ENCODE measurements at regions not wholly inside any gene's neighbourhood (a gene's known extent, or its start where the extent isn't known, plus 50 kb on each side); places are given as distances from the start of the nearest gene placed in this dataset.

DNA sequence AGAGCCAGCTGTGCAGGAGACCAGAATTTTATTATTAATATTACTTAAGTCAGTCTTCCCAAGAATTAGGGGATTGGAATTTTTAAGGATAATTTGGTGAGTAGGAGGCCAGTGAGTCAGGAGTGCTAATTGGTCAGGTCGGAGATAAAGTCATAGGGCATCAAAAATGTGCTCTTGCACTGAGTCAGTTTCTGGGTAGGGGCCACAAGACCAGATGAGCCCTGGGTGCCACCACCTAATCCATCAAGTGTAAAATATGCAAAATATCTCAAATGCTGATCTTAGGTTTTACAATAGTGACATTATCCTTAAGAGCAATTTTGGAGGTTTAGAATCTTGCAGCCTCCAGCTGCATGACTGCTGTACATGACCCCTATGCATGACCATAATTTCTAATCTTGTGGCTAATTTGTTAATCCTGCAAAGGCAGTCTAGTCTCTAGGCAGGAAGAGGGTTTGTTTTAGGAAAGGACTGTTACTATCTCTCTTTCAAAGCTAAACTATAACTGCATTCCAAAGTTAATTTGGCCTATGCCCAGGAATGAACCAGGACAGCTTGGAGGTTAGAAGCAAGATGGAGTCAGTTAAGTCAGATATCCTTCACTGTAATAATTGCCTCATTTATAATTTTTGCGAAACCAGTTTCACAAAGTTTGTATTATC, 215.9 kb downstream of the RNF152 start:
- no peaks in the 10 kb centered on the region for H3K36me3 Mint-ChIP-seq
- Histone ChIP-seq H3K4me3 (ENCODE audit: control insufficient read depth in 1 of 2, extremely low read depth in 1 of 2, low read length in 1 of 2) (no peak overlapping the region), H3K4me1 (ENCODE audit: control insufficient read depth in 1 of 2, extremely low read depth in 1 of 2, insufficient read depth in 2 of 2, low read length in 2 of 2) (no peaks in the 10 kb centered on the region), H3K27ac (ENCODE audit: low read length) (no peak overlapping the region), H3K9me3 (peaks cover 3% of the 10 kb centered on the region), H3K36me3 (ENCODE audit: control insufficient read depth in 2 of 2, extremely low read depth in 1 of 2, insufficient read depth in 1 of 2, low read length in 1 of 2) (no peaks in the 10 kb centered on the region), H3K27me3 (replicated peaks in 1 of 2; ENCODE audit: control insufficient read depth in 2 of 2, extremely low read depth in 1 of 2, insufficient read depth in 2 of 2, low read length in 1 of 2) (peaks cover 0 to 2% of the 10 kb centered on the region in 2 experiments)
- H3K4me3 Mint-ChIP-seq, result no peak overlapping the region
- ATAC-seq (replicated peaks in 1 of 4), result no peak
- ChIA-PET POLR2A (no interaction called here), CTCF (no interaction called here)
- H3K9me3 Mint-ChIP-seq, result peaks cover 6 to 18% (median 12%) of the 10 kb centered on the region in 3 donors
- 20% methylated on average over 1 of the region's 2 CpGs for WGBS (ENCODE audit: insufficient coverage)
- no peak overlapping the region for H3K27ac Mint-ChIP-seq
- DNase-seq, result no peak
- no peaks in the 10 kb centered on the region for H3K4me1 Mint-ChIP-seq
- peaks cover 4 to 14% of the 10 kb centered on the region in 2 donors for H3K27me3 Mint-ChIP-seq

- H3K4me1 ChIP-seq (ENCODE audit: control insufficient read depth in 1 of 2, extremely low read depth in 1 of 2, insufficient read depth in 2 of 2, low read length in 2 of 2), result no peaks in the 10 kb centered on the region
- no peaks in the 10 kb centered on the region for H3K36me3 Mint-ChIP-seq
- no peak for ATAC-seq (replicated peaks in 1 of 4)
Measured at GRCh38 chr18:61669320-61669719, 223.5 kb downstream of the RNF152 start.

GRCh38 chr18:61666876-61667590, 225.8 kb downstream of the RNF152 start:
- H3K4me3 Mint-ChIP-seq, result no peak overlapping the region
- Histone ChIP-seq H3K4me3 (ENCODE audit: control insufficient read depth in 1 of 2, extremely low read depth in 1 of 2, low read length in 1 of 2) (no peak overlapping the region), H3K36me3 (ENCODE audit: control insufficient read depth in 2 of 2, extremely low read depth in 1 of 2, insufficient read depth in 1 of 2, low read length in 1 of 2) (no peaks in the 10 kb centered on the region), H3K9me3 (no peaks in the 10 kb centered on the region), H3K27me3 (replicated peaks in 1 of 2; ENCODE audit: control insufficient read depth in 2 of 2, extremely low read depth in 1 of 2, insufficient read depth in 2 of 2, low read length in 1 of 2) (no peaks in the 10 kb centered on the region), H3K4me1 (ENCODE audit: control insufficient read depth in 1 of 2, extremely low read depth in 1 of 2, insufficient read depth in 2 of 2, low read length in 2 of 2) (no peaks in the 10 kb centered on the region), H3K27ac (ENCODE audit: low read length) (no peak overlapping the region)
- no peak overlapping the region for H3K27ac Mint-ChIP-seq
- H3K27me3 Mint-ChIP-seq, result peaks cover 0 to 3% of the 10 kb centered on the region in 2 donors
- DNase-seq, result no peak
- WGBS (ENCODE audit: insufficient coverage), result 81% methylated on average over 2 of the region's 2 CpGs
- no peaks in the 10 kb centered on the region for H3K36me3 Mint-ChIP-seq
- no peaks in the 10 kb centered on the region for H3K4me1 Mint-ChIP-seq
- peaks cover 5 to 8% (median 6%) of the 10 kb centered on the region in 3 donors for H3K9me3 Mint-ChIP-seq
- ChIA-PET POLR2A (no interaction called here), CTCF (interaction anchor here in 1 of 2 donors (0.6 kb wide), 1 partner anchor 87 kb away, joined by 4 read pairs; no protein-coding TSS in a partner anchor)
- no peak for ATAC-seq (replicated peaks in 1 of 4)

More at GRCh38 chr18:61669320-61669719, 223.5 kb downstream of the RNF152 start:
- no CpG with 5 or more reads among the region's 1 CpG for WGBS (ENCODE audit: insufficient coverage)
- ChIA-PET POLR2A (no interaction called here), CTCF (no interaction called here)
- Histone ChIP-seq H3K27ac (ENCODE audit: low read length) (no peak overlapping the region), H3K9me3 (no peaks in the 10 kb centered on the region), H3K4me3 (ENCODE audit: control insufficient read depth in 1 of 2, extremely low read depth in 1 of 2, low read length in 1 of 2) (no peak overlapping the region), H3K36me3 (ENCODE audit: control insufficient read depth in 2 of 2, extremely low read depth in 1 of 2, insufficient read depth in 1 of 2, low read length in 1 of 2) (no peaks in the 10 kb centered on the region), H3K27me3 (replicated peaks in 1 of 2; ENCODE audit: control insufficient read depth in 2 of 2, extremely low read depth in 1 of 2, insufficient read depth in 2 of 2, low read length in 1 of 2) (no peaks in the 10 kb centered on the region)
- Mint-ChIP-seq H3K27me3 (peaks cover 4 to 11% of the 10 kb centered on the region in 2 donors), H3K4me1 (no peaks in the 10 kb centered on the region), H3K9me3 (no peaks in the 10 kb centered on the region), H3K27ac (no peak overlapping the region), H3K4me3 (no peak overlapping the region)
- no peak for DNase-seq

- H3K27ac ChIP-seq (ENCODE audit: low read length), result no peak overlapping the region
- H3K36me3 ChIP-seq (ENCODE audit: control insufficient read depth in 2 of 2, extremely low read depth in 1 of 2, insufficient read depth in 1 of 2, low read length in 1 of 2), result no peaks in the 10 kb centered on the region
- ATAC-seq (replicated peaks in 1 of 4) (no peak), DNase-seq (no peak)
- no peaks in the 10 kb centered on the region for H3K27me3 ChIP-seq (replicated peaks in 1 of 2; ENCODE audit: control insufficient read depth in 2 of 2, extremely low read depth in 1 of 2, insufficient read depth in 2 of 2, low read length in 1 of 2)
- no peak overlapping the region for H3K4me3 Mint-ChIP-seq
- POLR2A ChIA-PET, result no interaction called here
- H3K27me3 Mint-ChIP-seq, result peaks cover 2 to 12% of the 10 kb centered on the region in 2 donors
- H3K4me1 Mint-ChIP-seq, result no peaks in the 10 kb centered on the region
- no peak overlapping the region for H3K4me3 ChIP-seq (ENCODE audit: control insufficient read depth in 1 of 2, extremely low read depth in 1 of 2, low read length in 1 of 2)
- peaks cover 5 to 10% (median 10%) of the 10 kb centered on the region in 3 donors for H3K9me3 Mint-ChIP-seq
- 93% methylated on average over 4 of the region's 6 CpGs for WGBS (ENCODE audit: insufficient coverage)
- no peaks in the 10 kb centered on the region for H3K36me3 Mint-ChIP-seq
- no peak overlapping the region for H3K27ac Mint-ChIP-seq
- H3K9me3 ChIP-seq, result no peaks in the 10 kb centered on the region
- CTCF ChIA-PET, result no interaction called here
- no peaks in the 10 kb centered on the region for H3K4me1 ChIP-seq (ENCODE audit: control insufficient read depth in 1 of 2, extremely low read depth in 1 of 2, insufficient read depth in 2 of 2, low read length in 2 of 2)
Measured at GRCh38 chr18:61664419-61665084, 228.3 kb downstream of the RNF152 start.

- DNase-seq, result no peak
- Mint-ChIP-seq H3K27ac (no peak overlapping the region), H3K4me3 (no peak overlapping the region), H3K36me3 (no peaks in the 10 kb centered on the region), H3K9me3 (peaks cover 5 to 10% (median 10%) of the 10 kb centered on the region in 3 donors), H3K4me1 (no peaks in the 10 kb centered on the region), H3K27me3 (peaks cover 2 to 18% of the 10 kb centered on the region in 2 donors)
- H3K4me1 ChIP-seq (ENCODE audit: control insufficient read depth in 1 of 2, extremely low read depth in 1 of 2, insufficient read depth in 2 of 2, low read length in 2 of 2), result no peaks in the 10 kb centered on the region
- WGBS (ENCODE audit: insufficient coverage), result no CpG with 5 or more reads among the region's 3 CpGs
- ATAC-seq (replicated peaks in 1 of 4), result no peak
- no peak overlapping the region for H3K4me3 ChIP-seq (ENCODE audit: control insufficient read depth in 1 of 2, extremely low read depth in 1 of 2, low read length in 1 of 2)
- ChIA-PET CTCF (no interaction called here), POLR2A (no interaction called here)
- no peak overlapping the region for H3K27ac ChIP-seq (ENCODE audit: low read length)
- H3K36me3 ChIP-seq (ENCODE audit: control insufficient read depth in 2 of 2, extremely low read depth in 1 of 2, insufficient read depth in 1 of 2, low read length in 1 of 2), result no peaks in the 10 kb centered on the region
- peaks cover 0 to 2% of the 10 kb centered on the region in 2 experiments for H3K27me3 ChIP-seq (replicated peaks in 1 of 2; ENCODE audit: control insufficient read depth in 2 of 2, extremely low read depth in 1 of 2, insufficient read depth in 2 of 2, low read length in 1 of 2)
- H3K9me3 ChIP-seq, result no peaks in the 10 kb centered on the region
Measured at GRCh38 chr18:61662726-61663125, 230.1 kb downstream of the RNF152 start.

GRCh38 chr18:61658431-61658830, 234.4 kb downstream of the RNF152 start:
- ATAC-seq (replicated peaks in 1 of 4) (no peak), DNase-seq (no peak)
- Mint-ChIP-seq H3K4me3 (no peak overlapping the region), H3K36me3 (no peaks in the 10 kb centered on the region), H3K27ac (no peak overlapping the region), H3K4me1 (no peaks in the 10 kb centered on the region), H3K27me3 (peaks cover 4 to 18% of the 10 kb centered on the region in 2 donors), H3K9me3 (peaks cover 5 to 12% (median 10%) of the 10 kb centered on the region in 3 donors)
- H3K27ac ChIP-seq (ENCODE audit: low read length), result no peak overlapping the region
- no peaks in the 10 kb centered on the region for H3K9me3 ChIP-seq
- ChIA-PET CTCF (no interaction called here), POLR2A (no interaction called here)
- H3K4me3 ChIP-seq (ENCODE audit: control insufficient read depth in 1 of 2, extremely low read depth in 1 of 2, low read length in 1 of 2), result no peak overlapping the region
- H3K36me3 ChIP-seq (ENCODE audit: control insufficient read depth in 2 of 2, extremely low read depth in 1 of 2, insufficient read depth in 1 of 2, low read length in 1 of 2), result no peaks in the 10 kb centered on the region
- peaks cover 0 to 2% of the 10 kb centered on the region in 2 experiments for H3K27me3 ChIP-seq (replicated peaks in 1 of 2; ENCODE audit: control insufficient read depth in 2 of 2, extremely low read depth in 1 of 2, insufficient read depth in 2 of 2, low read length in 1 of 2)
- H3K4me1 ChIP-seq (ENCODE audit: control insufficient read depth in 1 of 2, extremely low read depth in 1 of 2, insufficient read depth in 2 of 2, low read length in 2 of 2), result no peaks in the 10 kb centered on the region
- 73% methylated on average over 2 of the region's 2 CpGs for WGBS (ENCODE audit: insufficient coverage)
